HEK293T (cell line): ENCODE measurements at regions not wholly inside any gene's neighbourhood (a gene's known extent, or its start where the extent isn't known, plus 50 kb on each side); places are given as distances from the start of the nearest gene placed in this dataset.

Experiments
- BHLHE40 ChIP-seq: fragments of 450-650 bp; IDR thresholded peaks from 2 replicates; pipeline ENCODE4 v1.6.1; 2016; ENCODE audit warnings: mild to moderate bottlenecking, moderate library complexity, borderline replicate concordance
- FOXM1 ChIP-seq: fragments of 450-650 bp; IDR thresholded peaks from 2 replicates; pipeline ENCODE4 v1.6.1; 2017; ENCODE audit warnings: mild to moderate bottlenecking, borderline replicate concordance
- HDGF ChIP-seq: fragments of 450-650 bp; IDR thresholded peaks from 2 replicates; pipeline ENCODE4 v1.6.1; 2017; ENCODE audit warnings: antibody characterized with exemption, borderline replicate concordance
- SP1 ChIP-seq: fragments of 450-650 bp; IDR thresholded peaks from 2 replicates; pipeline ENCODE4 v1.6.1; 2017
- SUZ12 ChIP-seq: fragments of 450-650 bp; IDR thresholded peaks from 2 replicates; pipeline ENCODE4 v1.6.1; 2016; ENCODE audit warnings: mild to moderate bottlenecking
- TARDBP ChIP-seq: fragments of 450-650 bp; IDR thresholded peaks from 2 replicates; pipeline ENCODE4 v1.6.1; 2016

GRCh38 chr9:107863396-107863795 lies 373.8 kb upstream of the KLF4 start:
- TF ChIP-seq FOXM1 (no peak), BHLHE40 (no peak), SUZ12 (no peak), SP1 (no peak), TARDBP (no peak), HDGF (no peak)
